GM12892 (cell line): ENCODE measurements at regions not wholly inside any gene's neighbourhood (a gene's known extent, or its start where the extent isn't known, plus 50 kb on each side); places are given as distances from the start of the nearest gene placed in this dataset.

Experiments used
- POLR2A ChIP-seq: IDR thresholded peaks from 2 replicates; pipeline ENCODE4 v1.6.1; 2011; ENCODE audit warnings: low read depth, low read length, control low read depth
- POLR2AphosphoS5 ChIP-seq: IDR thresholded peaks from 2 replicates; pipeline ENCODE4 v1.6.1; 2011; ENCODE audit warnings: low read depth, low read length, control low read depth
- TAF1 ChIP-seq: IDR thresholded peaks from 2 replicates; pipeline ENCODE4 v1.6.1; 2011; ENCODE audit warnings: low read depth, mild to moderate bottlenecking, control low read depth, low read length, borderline replicate concordance

GRCh38 chr4:185912779-185913178 lies 100.8 kb upstream of the SORBS2 start:
- TF ChIP-seq POLR2A: no peak
- no peak for TF ChIP-seq POLR2AphosphoS5
- no peak for TF ChIP-seq TAF1
